ENCODE measurements at regions not wholly inside any gene's neighbourhood (a gene's known extent, or its start where the extent isn't known, plus 50 kb on each side); places are given as distances from the start of the nearest gene placed in this dataset.
A peak's percentile ranks its signal among the peaks of the same experiment; 100 is the strongest.

- no peak for DNase-seq (ENCODE audit: low read depth, low spot score)
Measured at GRCh38 chr13:31927219-31927653, 104.3 kb upstream of the FRY start.

GRCh38 chr13:31929031-31929770 is 102.4 kb upstream of the FRY start:
- no peak for DNase-seq (ENCODE audit: low read depth, low spot score)

- DNase-seq (ENCODE audit: low read depth, low spot score): no peak
Measured at GRCh38 chr13:31930490-31930889, 101.1 kb upstream of the FRY start.

GRCh38 chr13:31930901-31931522 is 100.6 kb upstream of the FRY start:
- no peak for DNase-seq (ENCODE audit: low read depth, low spot score)

- DNase-seq (ENCODE audit: low read depth, low spot score): no peak
Measured at GRCh38 chr13:31937436-31937835, 94.1 kb upstream of the FRY start.

- DNase-seq (ENCODE audit: low read depth, low spot score): no peak
Measured at GRCh38 chr13:31940076-31940475, 91.5 kb upstream of the FRY start.

GRCh38 chr13:31943591-31943990 is 88.0 kb upstream of the FRY start:
- no peak for DNase-seq (ENCODE audit: low read depth, low spot score)

- no peak for DNase-seq (ENCODE audit: low read depth, low spot score)
Measured at GRCh38 chr13:31944262-31945160, 87.1 kb upstream of the FRY start.

GRCh38 chr13:31945202-31945961 is 86.2 kb upstream of the FRY start:
- DNase-seq (ENCODE audit: low read depth, low spot score): peak; percentile 9

GRCh38 chr13:31946091-31946770 is 85.3 kb upstream of the FRY start:
- DNase-seq (ENCODE audit: low read depth, low spot score): no peak

- no peak for DNase-seq (ENCODE audit: low read depth, low spot score)
Measured at GRCh38 chr13:31947105-31947504, 84.5 kb upstream of the FRY start.

- no peak for DNase-seq (ENCODE audit: low read depth, low spot score)
Measured at GRCh38 chr13:31947506-31947905, 84.1 kb upstream of the FRY start.

GRCh38 chr13:31949486-31949885 is 82.1 kb upstream of the FRY start:
- no peak for DNase-seq (ENCODE audit: low read depth, low spot score)

- DNase-seq (ENCODE audit: low read depth, low spot score): no peak
Measured at GRCh38 chr13:31950111-31950815, 81.3 kb upstream of the FRY start.

- no peak for DNase-seq (ENCODE audit: low read depth, low spot score)
Measured at GRCh38 chr13:31951215-31951678, 80.3 kb upstream of the FRY start.

GRCh38 chr13:31952641-31953380 is 78.8 kb upstream of the FRY start:
- DNase-seq (ENCODE audit: low read depth, low spot score): no peak

GRCh38 chr13:31955101-31955500 is 76.5 kb upstream of the FRY start:
- no peak for DNase-seq (ENCODE audit: low read depth, low spot score)

- no peak for DNase-seq (ENCODE audit: low read depth, low spot score)
Measured at GRCh38 chr13:31955741-31956140, 75.8 kb upstream of the FRY start.

GRCh38 chr13:31956980-31957644 is 74.5 kb upstream of the FRY start:
- DNase-seq (ENCODE audit: low read depth, low spot score): no peak

Data from ELF-1 (cell line).